Right kidney (tissue), 1 donor: ENCODE measurements at regions not wholly inside any gene's neighbourhood (a gene's known extent, or its start where the extent isn't known, plus 50 kb on each side); places are given as distances from the start of the nearest gene placed in this dataset.

Experiments
- DNase-seq: peaks from one replicate; pipeline ENCODE4 v3.0.0-alpha.2; 2016

DNA sequence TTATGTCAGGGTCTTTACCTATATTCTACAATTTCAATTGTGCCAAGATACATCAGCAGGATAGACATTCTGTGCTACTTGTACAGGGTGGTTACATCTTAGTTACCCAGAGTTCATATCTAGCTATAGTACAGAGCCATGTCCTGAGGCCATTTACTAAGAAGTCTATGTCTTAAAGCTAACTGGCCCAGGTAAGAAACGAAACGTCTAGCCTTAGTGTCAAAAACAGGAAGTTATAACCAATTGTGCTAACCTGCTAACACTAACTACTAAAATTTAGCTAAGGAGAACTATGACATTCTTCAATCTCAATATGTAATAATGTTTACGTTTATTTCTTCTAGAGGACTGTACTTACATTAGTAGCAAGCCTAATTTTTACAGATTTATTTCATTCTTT, 717.2 kb upstream of the UBE2E2 start:
- DNase-seq, result no peak

DNA sequence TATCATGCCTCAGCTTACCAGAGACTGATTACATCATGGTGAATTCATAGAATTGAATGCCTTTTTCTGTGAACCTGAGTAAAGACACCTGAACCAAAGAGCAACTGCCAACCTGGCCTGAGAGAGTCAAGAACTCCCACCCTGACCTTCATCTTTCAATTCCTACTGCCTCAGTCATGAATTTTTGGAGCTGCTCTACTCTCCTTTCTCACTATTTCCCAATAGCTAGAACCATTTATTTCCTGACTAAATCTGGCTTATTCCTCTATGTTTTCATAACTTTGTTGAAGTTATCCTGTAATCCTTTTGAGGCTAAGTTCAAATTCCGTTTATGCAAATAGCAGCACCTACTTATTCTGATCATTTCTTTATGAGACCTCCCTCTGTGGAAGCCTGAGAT, 712.4 kb upstream of the UBE2E2 start:
- DNase-seq, result no peak

DNA sequence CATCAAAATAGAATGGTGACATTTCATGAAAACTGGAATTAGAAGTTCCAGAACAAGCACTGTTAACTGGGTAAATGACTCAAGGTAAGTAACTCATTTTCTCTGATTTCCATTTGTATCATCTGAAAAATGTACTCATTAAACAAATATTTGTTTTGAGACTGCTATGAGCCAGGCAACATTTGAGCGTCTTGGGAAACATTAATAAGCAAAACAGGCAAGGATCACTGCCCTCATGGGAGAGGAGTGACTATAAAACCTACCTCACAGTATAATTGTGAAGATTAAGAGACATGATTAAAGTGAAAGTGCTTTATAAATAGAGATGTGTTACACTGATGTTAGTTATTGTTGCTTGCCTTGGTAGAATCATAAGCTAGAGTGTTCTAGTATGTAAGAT, 711.8 kb upstream of the UBE2E2 start:
- DNase-seq, result no peak

DNA sequence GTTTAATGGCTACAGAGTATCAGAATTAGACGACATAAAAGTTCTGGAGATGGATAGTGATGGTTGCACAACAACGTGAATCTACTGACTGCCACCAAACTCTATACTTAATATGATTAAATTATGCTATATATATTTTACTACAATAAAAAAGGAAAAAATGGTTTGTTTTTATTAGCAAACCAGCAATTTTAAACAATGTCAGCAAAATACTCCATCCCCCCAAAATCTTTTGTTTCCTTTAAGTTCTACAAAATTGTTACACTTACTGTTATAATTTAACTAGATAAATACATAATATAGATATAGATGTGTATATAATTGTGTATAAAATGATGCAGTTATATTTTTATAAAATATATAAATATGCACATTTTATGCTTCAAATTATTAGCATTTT, 710.8 kb upstream of the UBE2E2 start:
- DNase-seq, result no peak

DNA sequence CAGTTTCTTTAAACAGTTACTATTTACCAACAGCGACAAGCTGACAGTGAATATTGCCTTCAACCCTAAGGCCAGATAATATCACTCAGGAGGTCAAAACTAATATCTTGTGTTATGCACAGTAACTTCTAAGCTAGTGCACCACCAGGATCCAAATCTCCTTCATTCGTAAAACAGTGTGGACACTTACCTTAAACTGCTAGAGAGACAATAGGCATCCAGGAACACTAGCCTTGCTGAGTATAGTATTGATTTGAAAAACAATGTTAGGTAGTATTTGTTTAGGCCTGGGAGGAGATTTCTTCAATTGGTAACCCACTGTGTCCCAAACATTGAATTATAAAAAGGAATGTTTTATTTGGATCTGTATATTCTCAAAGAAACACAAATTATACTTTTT, 707.9 kb upstream of the UBE2E2 start:
- no peak for DNase-seq

DNA sequence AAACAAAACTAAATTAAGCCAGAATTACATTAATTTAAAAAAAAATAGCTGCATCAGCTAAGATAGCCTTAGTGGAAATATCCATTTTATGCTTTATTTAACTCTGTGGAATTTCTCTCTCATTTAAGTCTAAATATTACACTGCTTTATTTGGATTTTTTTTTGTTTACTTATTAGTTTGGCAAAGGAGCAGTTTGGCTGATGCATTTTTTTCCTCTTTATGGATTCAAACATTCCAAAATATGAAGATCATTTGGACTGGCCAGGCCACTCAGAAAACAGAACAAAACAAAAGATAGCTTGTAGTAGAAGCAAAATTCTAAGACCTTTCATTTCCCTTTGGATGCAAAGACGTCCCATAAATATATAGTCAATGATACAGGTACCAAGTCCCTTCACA, 707.3 kb upstream of the UBE2E2 start:
- DNase-seq, result no peak

DNA sequence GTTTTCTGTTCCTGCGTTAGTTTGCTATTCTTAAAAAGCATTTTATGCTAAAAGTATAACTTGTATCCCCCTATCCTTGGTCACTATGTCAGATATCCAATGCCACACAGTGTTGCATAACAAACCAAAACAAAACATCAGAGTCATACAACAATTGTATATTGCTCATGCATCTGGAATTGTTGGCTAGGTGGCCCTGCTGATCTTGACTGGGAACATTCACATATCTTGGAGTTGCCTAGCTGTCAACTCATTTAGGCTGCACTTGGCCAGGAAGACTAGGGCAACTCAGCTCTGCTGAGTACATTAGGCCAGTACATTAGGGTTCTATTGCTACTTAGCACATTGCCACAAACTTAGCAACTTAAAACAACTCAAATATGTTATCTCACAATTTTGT, 706.5 kb upstream of the UBE2E2 start:
- no peak for DNase-seq

DNA sequence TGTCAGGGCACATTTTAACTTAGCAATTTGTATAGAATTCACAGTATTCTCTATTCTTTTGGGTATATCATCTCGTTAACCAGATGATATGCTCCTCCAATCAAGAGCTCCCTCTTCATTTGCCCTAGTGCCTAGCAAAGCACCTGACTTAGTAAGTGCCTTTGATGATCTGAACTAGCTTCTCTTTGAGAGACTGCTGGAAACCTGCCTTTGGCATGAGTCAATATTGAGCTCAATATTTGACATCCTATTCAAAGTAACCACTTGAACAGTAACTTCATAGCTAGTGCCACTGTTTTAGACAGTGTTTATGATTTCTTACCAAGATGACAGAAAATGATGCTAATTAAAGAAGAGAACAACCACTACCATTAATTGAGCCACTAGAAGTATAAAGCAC, 696.3 kb upstream of the UBE2E2 start:
- DNase-seq, result no peak

DNA sequence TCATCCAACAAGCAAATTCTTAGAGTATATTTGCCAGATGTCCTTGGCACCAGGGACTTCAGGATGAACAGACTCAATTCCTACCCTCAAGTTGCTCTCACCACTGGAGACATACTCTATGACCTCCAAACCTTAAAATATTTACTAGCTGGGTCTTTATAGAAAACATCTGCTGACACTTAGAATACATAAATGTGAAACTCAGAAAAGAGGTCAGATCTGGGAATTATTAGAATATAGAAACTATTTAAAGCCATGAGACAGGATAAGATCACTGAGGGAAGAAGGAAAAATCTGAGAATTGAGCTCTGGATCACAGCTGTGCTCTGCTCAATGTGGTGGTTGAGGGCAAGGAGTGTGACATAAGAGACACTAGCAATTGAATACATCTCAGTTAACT, 695.4 kb upstream of the UBE2E2 start:
- DNase-seq, result no peak

DNA sequence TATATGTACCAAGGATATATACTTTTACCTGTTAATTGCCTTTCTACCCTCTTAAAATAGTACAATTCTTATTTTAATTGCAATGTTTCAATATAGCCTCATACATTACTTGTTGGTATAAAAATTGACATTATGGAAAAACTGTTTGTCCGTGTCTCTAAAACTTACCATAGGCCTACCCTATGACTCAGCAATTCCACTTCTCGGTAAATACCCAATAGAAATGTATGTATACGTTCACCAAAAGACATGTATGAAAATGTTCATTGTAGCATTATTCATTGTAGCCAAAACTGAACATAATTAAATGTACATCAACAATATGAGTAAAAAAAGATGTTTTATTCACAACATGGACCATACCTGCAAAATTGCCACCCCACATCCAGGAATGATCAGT, 679.2 kb upstream of the UBE2E2 start:
- DNase-seq, result no peak

DNA sequence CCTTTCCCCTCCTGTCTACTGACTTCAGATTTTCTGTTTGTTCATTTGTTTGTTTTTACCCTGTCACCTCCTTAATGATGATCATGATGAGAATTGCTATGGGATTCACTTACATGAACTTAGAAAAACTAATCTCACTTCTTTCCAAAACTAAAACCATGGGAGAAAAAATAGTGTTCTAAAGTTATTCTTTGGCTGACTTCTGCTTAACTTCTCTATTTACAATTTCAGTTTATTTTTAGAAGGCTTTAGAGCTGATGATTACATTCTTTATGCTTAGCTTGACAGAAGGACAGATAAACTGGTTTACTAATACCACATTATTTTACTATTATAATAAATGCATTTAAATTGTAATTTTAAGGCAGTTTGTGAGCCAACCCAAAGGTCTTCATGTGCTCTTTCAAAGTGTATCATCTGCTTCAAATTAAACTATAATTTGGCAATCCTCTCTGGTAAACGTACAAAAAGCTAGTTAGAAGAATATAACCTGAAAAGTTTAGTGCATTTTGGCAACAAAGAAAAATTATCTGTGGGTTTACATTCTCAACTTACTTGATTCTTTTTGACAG, 676.8 kb upstream of the UBE2E2 start:
- DNase-seq, result no peak

DNA sequence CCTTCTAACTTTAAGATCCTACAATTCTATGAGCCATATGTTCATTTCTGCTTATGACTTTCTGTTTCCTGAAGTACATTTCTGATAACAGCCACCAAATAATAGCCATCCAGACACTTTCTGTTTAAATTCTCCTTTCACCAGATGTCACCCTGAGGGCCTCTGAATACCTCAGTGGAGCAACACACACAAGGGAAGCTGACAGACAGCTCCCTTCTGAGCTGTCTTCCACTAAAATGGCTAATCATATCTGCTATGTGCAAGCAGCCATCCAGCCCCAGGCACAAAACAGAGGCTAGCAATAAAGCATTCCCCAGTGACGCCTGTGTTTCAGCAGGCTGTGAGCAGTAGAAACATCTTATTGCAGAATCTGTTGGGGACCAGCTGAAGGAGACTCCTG, 666.6 kb upstream of the UBE2E2 start:
- no peak for DNase-seq

DNA sequence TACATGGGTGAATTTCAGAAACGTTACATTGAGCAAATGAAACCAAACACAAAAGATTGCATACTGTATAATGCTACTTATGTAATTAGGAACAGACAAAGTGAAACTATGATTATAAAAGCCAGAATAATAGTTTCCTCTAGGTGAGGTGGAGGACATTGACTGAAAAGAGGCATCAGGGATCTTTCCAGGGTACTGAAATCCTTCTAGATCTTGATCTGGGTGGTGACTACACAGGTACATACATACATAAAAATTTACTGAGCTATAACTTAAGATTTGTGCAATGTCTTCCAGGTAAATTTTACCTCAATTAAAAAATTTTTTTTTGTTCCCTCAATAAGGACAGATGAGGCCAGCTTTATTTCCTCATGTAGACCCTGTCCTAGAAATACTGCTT, 665.6 kb upstream of the UBE2E2 start:
- DNase-seq, result no peak

DNA sequence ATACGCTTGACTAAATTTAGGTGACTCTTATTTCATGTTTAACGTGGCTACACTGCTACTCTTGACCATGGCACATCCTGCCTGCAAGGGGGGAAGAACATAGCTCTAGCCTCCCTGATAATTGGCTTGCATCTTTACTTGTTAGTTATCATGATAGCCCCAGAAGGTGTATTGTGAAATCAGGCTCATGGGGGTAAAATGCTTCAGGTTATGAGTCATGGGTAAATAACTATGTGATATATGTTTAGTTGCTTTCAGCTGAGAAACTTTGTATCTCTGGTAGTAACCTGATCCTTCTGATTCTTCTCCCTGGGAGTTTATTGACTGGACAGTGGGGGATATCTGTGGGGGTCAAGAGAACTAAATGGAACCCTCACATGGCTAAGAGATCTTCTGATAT, 660.8 kb upstream of the UBE2E2 start:
- DNase-seq, result no peak

DNA sequence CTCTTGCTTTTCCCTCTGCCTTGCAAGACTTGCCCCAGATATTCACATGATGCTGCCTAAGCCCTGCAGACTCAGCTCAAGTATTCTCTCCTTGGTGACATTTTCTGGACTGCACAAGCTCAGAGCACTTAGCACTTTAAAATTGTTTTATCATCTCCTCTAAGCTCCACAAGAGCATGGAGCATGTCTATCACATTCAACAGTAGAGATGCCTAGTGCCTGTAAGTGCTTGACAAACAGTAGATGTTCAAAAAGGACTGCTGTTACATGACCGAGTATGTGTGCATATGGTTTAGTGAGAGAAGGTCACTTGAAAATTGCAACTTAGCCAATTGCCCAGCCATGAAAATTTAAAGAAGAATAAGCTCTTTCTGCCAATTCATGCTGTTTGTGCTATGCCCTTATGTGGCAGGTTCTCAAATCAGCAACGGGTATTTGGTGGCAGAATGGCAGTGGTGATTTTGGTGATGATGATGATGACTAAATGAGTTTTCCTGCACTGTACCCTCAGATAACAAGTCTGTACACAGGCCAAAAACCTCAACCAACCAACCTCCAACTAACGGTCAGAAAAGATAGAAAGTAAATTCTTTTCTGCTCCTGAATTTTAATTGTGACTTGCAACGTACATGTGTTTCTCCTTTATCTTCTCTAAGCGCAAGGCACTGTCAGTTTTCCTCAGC, 647.2 kb upstream of the UBE2E2 start:
- no peak for DNase-seq

DNA sequence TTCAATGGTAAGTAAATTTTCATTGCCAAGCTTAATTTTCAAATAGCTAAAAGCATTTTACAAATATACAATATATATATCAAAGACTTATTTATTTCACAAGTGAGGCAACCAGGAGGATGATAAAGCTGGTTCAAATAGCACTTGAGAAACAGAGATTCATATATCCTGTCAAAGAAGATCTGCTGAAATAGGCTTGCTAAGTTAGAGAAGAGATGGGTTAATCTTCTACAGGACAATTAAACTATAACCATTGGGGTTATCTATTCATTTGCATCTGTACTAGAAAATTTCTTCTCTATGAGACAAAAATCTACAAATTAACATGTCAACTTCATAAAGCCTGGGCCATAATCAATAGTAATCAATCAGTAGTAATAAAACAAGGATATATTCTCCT, 637.7 kb upstream of the UBE2E2 start:
- DNase-seq, result no peak

DNA sequence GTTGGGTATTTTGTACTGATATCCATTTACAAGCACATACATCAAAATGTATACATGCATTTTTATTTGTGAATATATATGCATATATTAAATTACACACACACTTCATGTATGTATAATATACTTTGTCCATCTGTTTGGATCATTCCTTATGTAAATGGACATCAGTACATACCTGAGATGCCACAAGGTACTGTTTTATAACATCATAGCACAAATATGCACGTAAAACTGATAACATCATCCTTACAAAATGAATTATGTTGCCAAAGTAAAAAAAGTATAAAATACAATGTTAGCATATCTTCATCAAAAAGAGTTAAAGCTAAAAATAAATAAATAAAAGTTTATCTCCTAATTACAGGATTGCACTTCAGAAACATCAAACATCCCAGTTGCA, 634.8 kb upstream of the UBE2E2 start:
- no peak for DNase-seq

DNA sequence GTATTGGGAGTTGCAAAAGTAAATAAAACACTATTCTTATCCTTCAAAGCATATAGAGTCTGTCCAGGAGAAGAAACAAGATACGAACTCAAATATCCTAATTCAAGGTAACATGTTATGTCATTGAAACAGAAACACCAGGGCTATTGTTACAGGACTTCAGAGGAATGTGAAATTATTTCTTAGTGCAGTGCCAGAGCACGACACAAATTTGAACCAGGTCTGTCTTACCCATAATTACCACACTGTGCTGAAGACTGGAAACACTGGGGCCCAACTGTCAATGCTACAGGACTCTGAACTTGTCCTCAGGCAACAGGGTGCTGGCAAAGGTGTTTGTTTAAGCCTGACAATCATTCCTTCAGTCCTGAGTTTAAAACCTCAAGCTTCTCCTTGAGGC, 633.6 kb upstream of the UBE2E2 start:
- DNase-seq, result no peak

DNA sequence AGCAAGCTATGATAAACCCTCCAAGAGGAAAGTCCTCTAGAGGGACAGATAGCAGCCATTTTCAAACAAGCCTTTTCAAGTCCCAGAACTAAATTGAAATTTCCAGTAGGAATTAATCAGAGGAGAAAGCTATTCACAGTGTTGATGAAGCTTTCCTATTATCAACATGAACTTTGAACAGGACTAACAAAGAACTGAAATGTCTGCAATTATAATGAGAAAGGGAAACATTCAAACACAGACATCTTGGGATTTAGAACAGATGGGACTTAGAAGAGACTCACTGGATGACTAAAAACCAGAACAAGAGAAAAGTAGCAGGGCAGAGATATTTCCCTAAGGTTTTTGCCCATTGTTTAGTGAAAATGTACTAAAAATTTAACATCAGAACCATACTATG, 622.1 kb upstream of the UBE2E2 start:
- no peak for DNase-seq

DNA sequence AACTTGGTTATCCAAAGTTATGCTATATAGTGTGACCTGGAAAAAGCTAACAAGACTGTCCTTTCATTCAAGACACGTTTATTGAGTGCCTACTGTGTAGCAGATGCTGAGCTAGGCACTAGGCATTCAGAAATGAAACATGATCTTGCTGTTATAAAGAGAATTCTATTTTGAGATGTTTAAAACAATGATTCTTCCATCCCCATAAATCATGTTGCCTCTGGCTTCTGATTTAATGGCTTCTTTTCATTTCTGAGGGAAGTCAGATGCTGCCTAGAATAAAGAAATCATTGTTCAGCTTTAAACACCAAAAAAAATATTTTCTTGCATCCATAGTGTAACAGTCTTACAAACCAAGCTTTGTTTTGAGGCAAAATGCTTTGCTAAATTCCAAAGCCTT, 620.9 kb upstream of the UBE2E2 start:
- DNase-seq, result no peak

DNA sequence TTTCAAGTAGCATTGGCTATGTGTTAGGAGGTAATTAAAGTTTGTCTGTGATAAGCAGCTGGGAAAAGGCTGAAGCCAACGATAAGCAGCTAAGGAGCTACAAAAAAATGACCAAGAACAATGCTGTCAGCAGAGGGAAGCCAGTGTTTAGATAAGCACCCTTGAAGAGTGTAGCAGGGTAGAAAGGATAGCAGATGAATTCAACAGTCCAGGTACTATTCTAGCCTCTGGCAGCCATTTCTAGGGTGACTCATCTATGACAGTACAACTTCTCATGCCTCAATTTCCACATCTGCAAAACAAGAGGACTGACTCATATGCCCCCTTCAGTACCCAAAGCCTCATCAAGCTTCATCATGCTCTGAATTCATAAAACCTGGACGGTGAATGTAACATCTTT, 617.6 kb upstream of the UBE2E2 start:
- DNase-seq, result no peak

DNA sequence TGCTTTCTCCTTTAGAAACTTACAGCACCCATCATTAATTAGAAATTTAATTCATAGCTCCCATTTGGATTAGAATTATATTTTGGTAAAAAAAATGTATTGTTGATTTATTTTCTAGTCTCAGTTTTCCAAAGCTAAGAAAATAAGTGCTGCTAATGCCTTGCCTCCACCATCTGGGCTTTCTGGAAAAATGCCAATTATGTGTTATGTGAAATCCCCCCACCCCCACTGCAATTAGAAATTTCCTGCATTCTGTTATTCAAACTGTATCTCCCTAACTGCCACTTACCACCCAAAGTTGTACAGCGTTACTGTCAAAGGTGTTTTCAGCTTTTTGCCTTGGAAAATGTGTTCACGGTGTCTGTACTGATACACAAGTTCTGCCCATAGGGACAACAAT, 617.2 kb upstream of the UBE2E2 start:
- DNase-seq, result no peak

DNA sequence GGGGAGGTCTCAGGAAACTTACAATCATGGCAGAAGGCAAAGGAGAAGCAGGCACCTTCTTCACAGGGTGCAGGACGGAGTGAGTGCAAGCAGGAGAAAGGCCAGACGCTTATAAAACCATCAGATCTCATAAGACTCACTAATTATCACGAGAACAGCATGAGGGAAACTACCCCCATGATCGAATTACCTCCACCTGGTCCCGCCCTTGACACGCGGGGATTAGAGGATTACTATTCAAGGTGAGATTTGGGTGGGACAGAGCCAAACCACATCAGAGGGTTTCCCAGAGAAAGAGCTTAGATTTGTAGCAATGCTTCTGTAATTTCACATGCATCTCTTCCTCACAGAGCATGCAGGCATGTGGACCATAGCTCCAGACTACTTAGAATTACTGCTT, 615.7 kb upstream of the UBE2E2 start:
- DNase-seq, result no peak

DNA sequence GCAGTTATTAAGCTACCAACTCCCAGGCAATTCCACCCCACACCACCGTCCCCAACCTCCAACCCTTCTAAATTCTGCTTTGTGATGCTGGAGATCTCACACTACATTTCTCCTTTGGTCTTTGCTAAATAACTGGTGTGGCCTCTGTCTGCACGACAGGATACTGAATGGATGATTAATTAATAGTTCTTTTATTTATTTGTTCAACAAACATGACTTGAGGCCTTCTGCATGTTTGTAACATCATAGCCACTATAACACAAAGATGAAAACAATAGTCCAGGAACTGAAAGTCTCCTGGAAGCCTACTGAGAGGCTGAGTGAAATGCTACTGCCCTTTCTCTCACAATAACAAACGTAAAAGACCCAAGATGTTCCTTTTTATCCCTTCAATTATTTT, 609.5 kb upstream of the UBE2E2 start:
- no peak for DNase-seq

DNA sequence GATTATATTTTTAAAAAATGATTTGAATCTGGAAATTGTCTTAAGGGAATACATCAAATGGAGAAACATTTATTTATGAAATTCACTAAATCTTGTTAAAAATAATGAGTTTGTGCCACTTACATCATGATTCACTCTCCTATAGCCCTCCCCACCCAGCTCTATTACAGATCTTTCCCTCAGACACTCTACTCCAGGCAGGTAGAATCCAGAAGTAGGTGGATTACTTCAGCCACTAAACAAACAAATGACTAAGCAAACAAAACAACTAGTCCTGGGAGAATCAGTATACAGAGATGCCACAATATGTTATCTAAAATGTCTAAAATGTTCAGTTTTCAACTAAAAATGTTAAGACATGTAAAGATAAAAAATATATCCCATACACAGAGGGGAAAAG, 608.1 kb upstream of the UBE2E2 start:
- no peak for DNase-seq
